HUES48 (cell line): ENCODE measurements at regions not wholly inside any gene's neighbourhood (a gene's known extent, or its start where the extent isn't known, plus 50 kb on each side); places are given as distances from the start of the nearest gene placed in this dataset.
"Not testable (repeated sequence)": the region's sequence is repeated elsewhere in the genome, so short reads cannot be mapped to it uniquely, and the experiment has no call there.

Experiments used
- H3K27ac ChIP-seq: one replicate; pipeline ENCODE4 v1.7.0; 2013; ENCODE audit warnings: low read depth, low read length, inconsistent platforms
- H3K27me3 ChIP-seq: 2 replicates; pipeline ENCODE4 v1.6.1; 2013; ENCODE audit warnings: mild to moderate bottlenecking, low read length; ENCODE audit not compliant: control insufficient read depth, insufficient read depth
- H3K36me3 ChIP-seq: 2 replicates; pipeline ENCODE4 v1.6.1; 2013; ENCODE audit warnings: low read length; ENCODE audit not compliant: control insufficient read depth, insufficient read depth
- H3K4me1 ChIP-seq: 2 replicates; pipeline ENCODE4 v1.6.1; 2013; ENCODE audit warnings: mild to moderate bottlenecking, low read length; ENCODE audit not compliant: control insufficient read depth, insufficient read depth
- H3K4me3 ChIP-seq: 2 replicates; pipeline ENCODE4 v1.5.1; 2013; ENCODE audit warnings: mild to moderate bottlenecking, low read depth, low read length
- H3K9ac ChIP-seq: 2 replicates; pipeline ENCODE4 v1.6.1; 2013; ENCODE audit warnings: mild to moderate bottlenecking, low read depth, low read length, moderate library complexity
- H3K9me3 ChIP-seq: 2 replicates; pipeline ENCODE4 v1.6.1; 2013; ENCODE audit warnings: low read length; ENCODE audit not compliant: control insufficient read depth, insufficient read depth

GRCh38 chr5:157941616-157942015 lies 82.7 kb upstream of the CLINT1 start:
- no peak overlapping the region for H3K4me3 ChIP-seq
- H3K9me3 ChIP-seq: no peaks in the 10 kb centered on the region
- no peaks in the 10 kb centered on the region for H3K36me3 ChIP-seq
- no peak overlapping the region for H3K9ac ChIP-seq
- H3K4me1 ChIP-seq: peaks cover 16% of the 10 kb centered on the region
- no peaks in the 10 kb centered on the region for H3K27me3 ChIP-seq
- no peak overlapping the region for H3K27ac ChIP-seq

GRCh38 chr5:157938101-157938500 lies 79.2 kb upstream of the CLINT1 start:
- H3K4me3 ChIP-seq: not testable (repeated sequence)

GRCh38 chr5:157936776-157937501 lies 78.0 kb upstream of the CLINT1 start:
- H3K4me1 ChIP-seq, H3K9ac ChIP-seq, H3K27me3 ChIP-seq, H3K4me3 ChIP-seq, H3K27ac ChIP-seq, H3K9me3 ChIP-seq, H3K36me3 ChIP-seq: not testable (repeated sequence)

More at GRCh38 chr5:157938101-157938500, 79.2 kb upstream of the CLINT1 start:
- not testable (repeated sequence) for H3K4me1 ChIP-seq, H3K27ac ChIP-seq, H3K9me3 ChIP-seq, H3K27me3 ChIP-seq, H3K36me3 ChIP-seq, H3K9ac ChIP-seq

DNA sequence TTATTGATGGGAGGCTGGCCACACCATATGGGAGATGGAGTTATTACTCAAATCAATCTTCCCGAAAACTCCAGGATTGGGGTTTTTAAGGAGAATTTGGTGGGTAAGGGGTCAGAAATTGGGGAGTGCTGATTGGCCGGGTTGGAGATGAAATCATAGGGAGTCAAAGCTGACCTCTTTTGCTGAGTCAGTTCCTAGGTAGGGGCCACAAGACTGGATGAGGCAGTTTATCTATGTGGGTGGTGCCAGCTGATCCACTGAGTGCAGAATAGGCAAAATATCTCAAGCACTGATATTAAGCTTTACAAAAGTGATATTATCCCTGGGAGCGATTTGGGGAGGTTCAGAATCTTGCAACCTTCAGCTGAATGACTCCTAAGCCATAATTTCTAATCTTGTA lies 75.7 kb upstream of the CLINT1 start:
- no peak overlapping the region for H3K27ac ChIP-seq
- H3K36me3 ChIP-seq: no peaks in the 10 kb centered on the region
- H3K27me3 ChIP-seq: no peaks in the 10 kb centered on the region
- no peaks in the 10 kb centered on the region for H3K9me3 ChIP-seq
- no peak overlapping the region for H3K9ac ChIP-seq
- H3K4me3 ChIP-seq: no peak overlapping the region
- H3K4me1 ChIP-seq: no peaks in the 10 kb centered on the region

DNA sequence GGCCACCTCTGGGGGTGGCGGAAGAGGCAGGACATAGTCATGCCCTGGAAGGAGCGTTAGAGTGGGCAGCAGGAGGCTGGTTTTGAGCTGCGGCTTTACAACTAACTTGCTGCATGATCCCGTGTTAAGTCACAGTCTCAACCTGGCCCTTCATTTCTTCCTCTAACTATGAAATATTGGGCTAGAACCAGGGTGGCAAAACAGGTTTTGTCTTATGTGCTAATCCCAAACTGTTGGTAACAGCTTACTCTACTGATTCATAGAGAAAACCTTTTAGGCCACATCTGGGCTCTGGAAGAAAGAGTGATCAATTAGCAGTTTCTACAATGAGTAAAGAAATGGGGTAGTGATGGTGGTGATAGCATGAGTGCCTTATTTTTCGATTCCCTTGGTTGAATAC lies 74.1 kb upstream of the CLINT1 start:
- Histone ChIP-seq H3K9me3 (no peaks in the 10 kb centered on the region), H3K27ac (no peak overlapping the region), H3K4me3 (no peak overlapping the region), H3K27me3 (no peaks in the 10 kb centered on the region), H3K36me3 (no peaks in the 10 kb centered on the region), H3K4me1 (no peaks in the 10 kb centered on the region), H3K9ac (no peak overlapping the region)

GRCh38 chr5:157930710-157931109 lies 71.8 kb upstream of the CLINT1 start:
- Histone ChIP-seq H3K4me3 (no peak overlapping the region), H3K36me3 (no peaks in the 10 kb centered on the region), H3K27ac (no peak overlapping the region), H3K4me1 (peaks cover 8% of the 10 kb centered on the region), H3K27me3 (no peaks in the 10 kb centered on the region), H3K9me3 (no peaks in the 10 kb centered on the region), H3K9ac (no peak overlapping the region)

GRCh38 chr5:157926977-157927376 lies 68.0 kb upstream of the CLINT1 start:
- peak overlapping the region; percentile 68 for H3K27ac ChIP-seq
- no peak overlapping the region for H3K4me3 ChIP-seq
- H3K27me3 ChIP-seq: no peaks in the 10 kb centered on the region
- H3K9ac ChIP-seq: no peak overlapping the region
- H3K4me1 ChIP-seq: peaks cover 20% of the 10 kb centered on the region
- no peaks in the 10 kb centered on the region for H3K9me3 ChIP-seq
- H3K36me3 ChIP-seq: no peaks in the 10 kb centered on the region

DNA sequence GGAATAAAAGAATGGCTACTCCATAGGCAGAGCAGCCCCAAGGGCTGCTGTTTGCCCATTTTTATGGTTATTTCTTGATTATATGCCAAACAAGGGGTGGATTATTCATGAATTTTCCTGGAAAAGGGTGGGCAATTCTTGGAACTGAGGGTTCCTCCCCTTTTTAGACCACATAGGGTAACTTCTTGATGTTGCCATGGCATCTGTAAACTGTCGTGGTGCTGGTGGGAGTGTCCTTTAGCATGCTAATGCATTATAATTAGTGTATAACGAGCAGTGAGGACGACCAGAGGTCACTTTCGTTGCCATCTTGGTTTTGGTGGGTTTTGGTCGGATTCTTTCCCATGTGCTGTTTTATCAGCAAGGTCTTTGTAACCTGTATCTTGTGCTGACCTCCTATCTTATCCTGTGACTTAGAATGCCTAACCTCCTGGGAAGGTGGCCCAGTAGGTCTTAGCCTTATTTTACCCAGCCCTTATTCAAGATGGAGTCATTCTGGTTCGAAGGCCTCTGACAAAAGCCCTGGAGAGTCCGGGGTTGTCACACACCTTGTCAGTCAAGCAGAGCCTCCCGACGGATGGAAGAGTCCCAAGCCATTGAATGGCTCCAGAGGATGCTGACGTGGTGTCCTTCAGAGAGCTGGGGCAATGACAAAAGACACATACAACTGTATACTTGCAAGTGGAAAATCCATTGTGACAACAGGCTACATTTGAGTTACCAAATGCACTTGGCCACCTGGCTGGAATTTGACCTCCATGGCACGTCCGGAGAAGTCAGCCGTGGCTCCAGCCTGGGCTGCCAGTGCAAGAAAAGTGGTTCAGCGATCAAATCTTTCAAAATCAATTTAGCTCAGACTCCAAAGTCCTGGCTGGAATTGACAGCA lies 67.1 kb upstream of the CLINT1 start:
- H3K9me3 ChIP-seq: no peaks in the 10 kb centered on the region
- H3K4me3 ChIP-seq: no peak overlapping the region
- peaks cover 25% of the 10 kb centered on the region for H3K4me1 ChIP-seq
- H3K27me3 ChIP-seq: no peaks in the 10 kb centered on the region
- peak overlapping the region; percentile 68 for H3K27ac ChIP-seq
- H3K9ac ChIP-seq: no peak overlapping the region
- H3K36me3 ChIP-seq: no peaks in the 10 kb centered on the region

DNA sequence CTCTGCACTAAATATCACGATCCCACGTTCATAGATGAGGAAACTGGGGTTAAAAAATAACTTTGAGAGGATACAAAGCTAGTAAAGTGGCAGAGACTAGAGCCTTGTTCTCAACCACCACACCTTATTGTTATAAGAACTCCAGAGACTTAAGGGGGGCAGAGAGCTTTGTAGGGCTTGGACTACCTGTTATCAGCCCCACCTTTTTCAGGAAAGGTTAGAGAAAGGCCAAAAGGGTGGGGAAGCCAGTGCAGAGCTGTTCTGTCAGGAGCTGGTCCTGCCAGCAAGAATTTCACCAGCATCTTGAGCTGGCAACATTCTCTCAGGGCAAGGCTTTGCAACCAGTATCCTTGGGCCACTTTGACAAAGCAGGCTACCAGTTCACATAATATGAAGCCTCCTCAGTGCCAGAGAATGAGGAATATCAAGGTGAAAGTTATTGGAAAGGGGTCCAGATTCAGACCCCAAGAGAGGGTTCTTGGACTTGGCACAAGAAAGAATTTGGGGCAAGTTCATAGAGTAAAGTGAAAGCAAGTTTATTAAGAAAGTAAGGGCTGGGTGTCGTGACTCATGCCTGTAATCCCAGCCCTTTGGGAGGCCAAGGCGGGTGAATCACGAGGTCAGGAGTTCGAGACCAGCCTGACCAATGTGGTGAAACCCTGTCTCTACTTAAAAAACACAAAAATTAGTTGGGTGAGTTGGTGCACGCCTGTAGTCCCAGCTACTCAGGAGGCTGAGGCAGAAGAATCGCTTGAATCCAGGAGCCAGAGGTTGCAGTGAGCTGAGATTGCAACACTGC lies 66.2 kb upstream of the CLINT1 start:
- no peak overlapping the region for H3K27ac ChIP-seq
- H3K4me3 ChIP-seq: no peak overlapping the region
- H3K27me3 ChIP-seq: no peaks in the 10 kb centered on the region
- H3K36me3 ChIP-seq: no peaks in the 10 kb centered on the region
- H3K9me3 ChIP-seq: no peaks in the 10 kb centered on the region
- no peak overlapping the region for H3K9ac ChIP-seq
- peaks cover 28% of the 10 kb centered on the region for H3K4me1 ChIP-seq

- Histone ChIP-seq H3K27me3 (no peaks in the 10 kb centered on the region), H3K36me3 (no peaks in the 10 kb centered on the region), H3K4me3 (no peak overlapping the region), H3K9ac (no peak overlapping the region), H3K9me3 (no peaks in the 10 kb centered on the region), H3K27ac (no peak overlapping the region), H3K4me1 (peaks cover 32% of the 10 kb centered on the region)
Measured at GRCh38 chr5:157924490-157924889, 65.5 kb upstream of the CLINT1 start.
